Upper lobe of right lung (tissue), 1 donor: ENCODE measurements at regions not wholly inside any gene's neighbourhood (a gene's known extent, or its start where the extent isn't known, plus 50 kb on each side); places are given as distances from the start of the nearest gene placed in this dataset.
"Not testable (repeated sequence)": the region's sequence is repeated elsewhere in the genome, so short reads cannot be mapped to it uniquely, and the experiment has no call there.

ENCODE experiments used
- ATAC-seq: fragments of 200-7000 bp; cut with Tn5 transposase; one replicate; pipeline ENCODE4 v1.9.1; 2020; ENCODE audit warnings: mild to moderate bottlenecking, moderate library complexity
- DNase-seq: peaks from one replicate; pipeline ENCODE4 v3.0.0-alpha.2; 2020
- H3K27ac ChIP-seq: fragments of 200-600 bp; one replicate; pipeline ENCODE4 v1.8.0; 2022
- H3K27me3 ChIP-seq: fragments of 200-600 bp; one replicate; pipeline ENCODE4 v1.8.0; 2022; ENCODE audit warnings: mild to moderate bottlenecking
- H3K36me3 ChIP-seq: fragments of 200-600 bp; one replicate; pipeline ENCODE4 v1.8.0; 2022
- H3K4me1 ChIP-seq: fragments of 200-600 bp; one replicate; pipeline ENCODE4 v1.8.0; 2022
- H3K4me3 ChIP-seq: fragments of 200-600 bp; one replicate; pipeline ENCODE4 v1.8.0; 2022; ENCODE audit warnings: mild to moderate bottlenecking
- H3K9me3 ChIP-seq: fragments of 200-600 bp; one replicate; pipeline ENCODE4 v1.8.0; 2022
- intact Hi-C: fragments of 100-400 bp; cut with DNase I; formaldehyde crosslinking; loops from one replicate; pipeline ENCODE4 v1.11.0; 2022
- TF ChIP-seq, protein P1 (sequence below): fragments of 200-600 bp; IDR thresholded peaks from one replicate; pipeline ENCODE4 v1.8.0; 2022; ENCODE audit warnings: antibody characterized with exemption
- donor health status: DM: no; HTN: yes; CAD: no; lungs with severe emphysema.

DNA sequence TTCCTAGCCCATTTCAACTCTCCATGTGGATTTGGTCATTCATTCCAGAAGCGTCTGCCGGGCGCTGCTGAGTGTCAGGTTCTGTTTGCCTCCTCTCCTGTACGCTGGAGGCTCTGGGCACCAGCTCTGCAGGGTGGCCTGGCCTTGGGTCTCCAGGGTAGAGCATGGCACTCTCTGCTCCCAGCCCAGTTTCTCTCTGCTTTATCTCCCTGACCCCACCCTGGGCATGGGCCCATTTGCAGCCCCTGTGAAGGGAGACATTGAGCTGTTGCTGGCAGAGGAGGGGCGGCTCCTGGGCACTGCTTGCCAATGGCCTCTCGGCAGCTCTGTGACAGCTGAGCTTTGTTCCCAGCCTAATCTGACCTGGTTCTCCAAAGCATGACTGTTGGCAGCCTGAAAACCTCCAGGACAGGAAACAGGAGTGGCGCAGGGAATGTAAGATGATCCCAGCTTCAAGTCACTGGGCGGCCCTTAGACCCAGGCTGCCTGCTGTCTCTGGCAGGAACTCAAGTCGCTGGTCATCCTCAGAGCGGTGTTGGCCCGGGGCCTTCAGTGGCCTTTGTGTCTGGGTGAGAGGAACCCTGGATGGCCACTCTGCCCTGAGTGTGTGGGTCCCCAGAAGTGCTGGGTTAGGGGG lies 146.8 kb downstream of the SEC14L1 start:
- H3K27ac ChIP-seq = peak overlapping the region; percentile 76
- ATAC-seq (no peak), DNase-seq (no peak)
- H3K9me3 ChIP-seq = no peaks in the 10 kb centered on the region
- TF ChIP-seq, protein P1, sequence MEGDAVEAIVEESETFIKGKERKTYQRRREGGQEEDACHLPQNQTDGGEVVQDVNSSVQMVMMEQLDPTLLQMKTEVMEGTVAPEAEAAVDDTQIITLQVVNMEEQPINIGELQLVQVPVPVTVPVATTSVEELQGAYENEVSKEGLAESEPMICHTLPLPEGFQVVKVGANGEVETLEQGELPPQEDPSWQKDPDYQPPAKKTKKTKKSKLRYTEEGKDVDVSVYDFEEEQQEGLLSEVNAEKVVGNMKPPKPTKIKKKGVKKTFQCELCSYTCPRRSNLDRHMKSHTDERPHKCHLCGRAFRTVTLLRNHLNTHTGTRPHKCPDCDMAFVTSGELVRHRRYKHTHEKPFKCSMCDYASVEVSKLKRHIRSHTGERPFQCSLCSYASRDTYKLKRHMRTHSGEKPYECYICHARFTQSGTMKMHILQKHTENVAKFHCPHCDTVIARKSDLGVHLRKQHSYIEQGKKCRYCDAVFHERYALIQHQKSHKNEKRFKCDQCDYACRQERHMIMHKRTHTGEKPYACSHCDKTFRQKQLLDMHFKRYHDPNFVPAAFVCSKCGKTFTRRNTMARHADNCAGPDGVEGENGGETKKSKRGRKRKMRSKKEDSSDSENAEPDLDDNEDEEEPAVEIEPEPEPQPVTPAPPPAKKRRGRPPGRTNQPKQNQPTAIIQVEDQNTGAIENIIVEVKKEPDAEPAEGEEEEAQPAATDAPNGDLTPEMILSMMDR = no peak
- H3K27me3 ChIP-seq = no peaks in the 10 kb centered on the region
- H3K4me3 ChIP-seq = no peak overlapping the region
- no peaks in the 10 kb centered on the region for H3K36me3 ChIP-seq
- H3K4me1 ChIP-seq = peaks cover 20% of the 10 kb centered on the region
- intact Hi-C loops = no loop called here

DNA sequence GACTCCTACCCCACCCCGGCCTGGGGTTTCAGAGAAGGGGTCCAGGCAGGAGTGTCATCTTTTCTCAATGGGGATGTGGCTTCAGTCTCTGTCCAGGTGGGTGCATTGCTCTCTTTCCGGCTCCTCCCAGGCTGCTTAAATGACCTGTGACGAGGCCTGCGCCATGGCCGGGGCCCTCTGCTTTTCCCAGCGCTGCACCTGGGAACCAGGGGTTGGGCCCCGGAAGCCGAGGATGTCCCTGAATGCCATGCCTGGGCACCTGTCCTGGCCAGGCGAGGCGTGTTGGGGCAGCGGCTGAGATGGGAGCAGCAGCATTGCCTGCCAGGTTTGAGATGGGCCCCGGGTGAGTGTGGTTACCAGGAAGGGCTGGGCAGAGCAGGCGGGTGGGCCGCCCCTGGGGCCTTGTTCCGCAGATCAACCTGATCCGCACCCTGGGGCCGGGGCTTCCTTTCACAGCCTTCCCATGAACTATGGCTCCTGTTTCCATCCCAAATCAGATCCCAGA lies 147.4 kb downstream of the SEC14L1 start:
- TF ChIP-seq, protein P1 = no peak
- H3K27me3 ChIP-seq = no peaks in the 10 kb centered on the region
- no peaks in the 10 kb centered on the region for H3K36me3 ChIP-seq
- intact Hi-C loops = no loop called here
- DNase-seq (no peak), ATAC-seq (no peak)
- H3K9me3 ChIP-seq = no peaks in the 10 kb centered on the region
- no peak overlapping the region for H3K27ac ChIP-seq
- H3K4me1 ChIP-seq = peaks cover 20% of the 10 kb centered on the region
- no peak overlapping the region for H3K4me3 ChIP-seq

DNA sequence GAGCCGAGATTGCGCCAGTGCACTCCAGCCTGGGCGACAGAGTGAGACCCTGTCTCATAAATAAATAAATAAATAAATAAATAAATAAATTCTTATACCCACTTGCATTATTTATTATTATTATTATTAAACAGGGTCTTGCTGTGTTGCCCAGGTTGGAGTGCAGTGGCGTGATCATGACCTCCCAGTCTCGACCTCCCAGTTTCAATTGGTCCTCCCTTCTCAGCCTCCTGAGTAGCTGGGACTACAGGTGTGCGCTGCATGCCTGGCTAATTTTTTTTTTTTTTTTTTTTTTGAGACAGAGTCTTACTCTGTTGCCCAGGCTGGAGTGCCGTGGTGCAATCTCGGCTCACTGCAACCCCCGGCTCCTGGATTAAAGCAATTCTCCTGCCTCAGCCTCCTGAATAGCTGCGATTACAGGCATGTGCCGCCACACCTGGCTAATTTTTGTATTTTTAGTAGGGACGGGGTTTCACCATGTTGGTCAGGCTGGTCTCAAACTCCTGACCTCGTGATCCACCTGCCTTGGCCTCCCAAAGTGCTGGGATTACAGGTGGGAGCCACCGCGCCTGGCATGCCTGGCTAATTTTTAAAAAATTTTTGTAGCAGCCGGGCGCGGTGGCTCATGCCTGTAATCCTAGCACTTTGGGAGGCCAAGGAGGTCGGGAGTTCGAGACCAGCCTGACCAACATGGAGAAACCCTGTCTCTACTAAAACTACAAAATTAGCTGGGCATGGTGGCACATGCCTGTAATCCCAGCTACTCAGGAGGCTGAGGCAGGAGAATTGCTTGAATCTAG lies 150.2 kb downstream of the SEC14L1 start:
- H3K36me3 ChIP-seq, H3K4me3 ChIP-seq, ATAC-seq, DNase-seq, H3K27ac ChIP-seq, H3K27me3 ChIP-seq, H3K9me3 ChIP-seq, intact Hi-C loops: not testable (repeated sequence)
- H3K4me1 ChIP-seq = peaks cover 20% of the 10 kb centered on the region

- H3K4me3 ChIP-seq = no peak overlapping the region
- DNase-seq = no peak
- no peaks in the 10 kb centered on the region for H3K9me3 ChIP-seq
- no peaks in the 10 kb centered on the region for H3K36me3 ChIP-seq
- peaks cover 14% of the 10 kb centered on the region for H3K4me1 ChIP-seq
- H3K27me3 ChIP-seq = no peaks in the 10 kb centered on the region
- TF ChIP-seq, protein P1 = no peak
- no peak for ATAC-seq
- intact Hi-C loops = no loop called here
- no peak overlapping the region for H3K27ac ChIP-seq
Observed at GRCh38 chr17:77291591-77292386, 151.0 kb downstream of the SEC14L1 start.

GRCh38 chr17:77294761-77295160 lies 154.0 kb downstream of the SEC14L1 start:
- H3K27me3 ChIP-seq = no peaks in the 10 kb centered on the region
- H3K4me3 ChIP-seq = no peak overlapping the region
- TF ChIP-seq, protein P1 = no peak
- no peak overlapping the region for H3K27ac ChIP-seq
- DNase-seq (no peak), ATAC-seq (no peak)
- H3K4me1 ChIP-seq = no peaks in the 10 kb centered on the region
- H3K9me3 ChIP-seq = no peaks in the 10 kb centered on the region
- no peaks in the 10 kb centered on the region for H3K36me3 ChIP-seq
- intact Hi-C loops = no loop called here
